SK-N-MC (cell line): ENCODE measurements at regions not wholly inside any gene's neighbourhood (a gene's known extent, or its start where the extent isn't known, plus 50 kb on each side); places are given as distances from the start of the nearest gene placed in this dataset.

ENCODE experiments used
- DNase-seq: peaks from one replicate; pipeline ENCODE4 v3.0.0-alpha.2; 2011; ENCODE audit warnings: low read depth, low spot score
- H3K27ac ChIP-seq: fragments of 200-600 bp; sonication (generic); 2 replicates; pipeline ENCODE4 v1.5.1; 2016; ENCODE audit warnings: mixed run types
- H3K36me3 ChIP-seq: fragments of 200-600 bp; sonication (generic); 2 replicates; pipeline ENCODE4 v1.6.1; 2017; ENCODE audit warnings: antibody characterized with exemption, low read length, mixed read lengths; ENCODE audit not compliant: insufficient read depth
- H3K4me3 ChIP-seq: fragments of 200-600 bp; sonication (generic); 2 replicates; pipeline ENCODE4 v1.5.1; 2016
- H3K9ac ChIP-seq: fragments of 200-600 bp; sonication (generic); 2 replicates; pipeline ENCODE4 v1.8.0; 2017; ENCODE audit warnings: mixed run types, mixed read lengths; ENCODE audit not compliant: insufficient read length
- H3K9me3 ChIP-seq: fragments of 200-600 bp; sonication (generic); 2 replicates; pipeline ENCODE4 v1.6.1; 2017; ENCODE audit warnings: low read depth, mild to moderate bottlenecking, antibody characterized with exemption, low read length, moderate library complexity, mixed read lengths
- EZH2 ChIP-seq: fragments of 200-600 bp; sonication (generic); IDR thresholded peaks from one replicate; pipeline ENCODE4 v1.6.1; 2017; ENCODE audit warnings: antibody characterized with exemption
- FOXP2 ChIP-seq: optimal IDR thresholded peaks from 2 replicates; pipeline ENCODE3; 2011; ENCODE audit warnings: mild to moderate bottlenecking, moderate library complexity; ENCODE audit not compliant: insufficient read depth; ENCODE audit errors: extremely low read length, control extremely low read depth
- POLR2AphosphoS5 ChIP-seq: IDR thresholded peaks from 2 replicates; pipeline ENCODE4 v1.6.1; 2012; ENCODE audit warnings: mild to moderate bottlenecking, low read depth, low read length, borderline replicate concordance

DNA sequence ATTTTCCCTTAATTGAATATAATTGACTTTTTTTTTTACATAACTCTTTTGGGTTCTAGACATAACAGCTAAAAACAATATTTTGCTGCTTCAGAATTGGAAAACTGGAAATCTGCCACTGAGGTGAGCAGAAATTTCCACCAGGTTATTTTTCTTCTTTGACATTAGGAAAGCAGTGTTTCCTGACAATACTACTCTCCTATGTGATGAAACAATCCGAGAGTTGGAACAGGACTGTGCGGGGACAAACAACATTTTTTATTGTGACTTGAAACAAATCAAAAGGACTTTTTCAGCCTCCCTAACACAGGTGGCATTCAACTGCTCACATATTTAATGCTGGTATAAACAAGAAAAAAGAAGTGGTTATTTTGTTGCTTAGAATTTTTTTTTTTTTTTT is 237.2 kb downstream of the RNF152 start:
- no peak for DNase-seq
- H3K4me3 ChIP-seq: no peak overlapping the region
- no peaks in the 10 kb centered on the region for H3K9me3 ChIP-seq
- no peaks in the 10 kb centered on the region for H3K36me3 ChIP-seq
- no peak overlapping the region for H3K9ac ChIP-seq
- no peak for TF ChIP-seq FOXP2
- TF ChIP-seq EZH2: no peak
- no peak for TF ChIP-seq POLR2AphosphoS5
- H3K27ac ChIP-seq: no peak overlapping the region

DNA sequence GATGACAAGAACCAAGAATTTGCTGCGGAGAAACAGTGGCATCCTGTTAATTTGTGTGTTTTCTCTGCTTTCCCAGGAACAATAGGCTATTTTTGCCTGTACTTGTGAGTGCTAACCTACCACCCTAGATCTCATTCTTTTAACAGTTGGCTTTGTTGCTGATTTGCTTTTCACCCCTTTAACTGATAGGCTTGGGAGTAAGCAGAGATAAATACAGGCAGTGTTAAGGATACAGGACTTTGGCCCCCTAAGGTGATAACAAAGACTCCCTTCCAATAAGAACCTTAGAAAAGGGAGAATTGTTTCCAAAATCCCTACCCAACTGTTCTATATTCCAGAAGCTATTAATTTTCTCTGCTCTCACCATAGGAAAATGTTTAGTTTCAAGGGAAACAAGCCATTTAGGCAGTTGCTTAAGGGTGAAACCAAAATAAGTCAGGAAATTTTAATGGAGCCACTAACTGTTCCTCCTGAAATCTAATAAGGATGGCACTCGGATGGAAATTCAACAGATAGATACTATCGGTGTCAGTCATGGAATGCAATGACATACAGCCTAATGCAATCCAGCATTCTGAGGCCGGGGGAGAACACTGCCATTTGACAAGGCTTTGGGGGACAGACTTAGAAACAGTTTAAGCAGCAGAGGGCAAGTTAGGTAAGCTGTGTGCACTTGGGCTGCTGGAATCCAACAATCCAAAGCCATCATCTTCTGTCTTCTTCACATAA is 238.8 kb downstream of the RNF152 start:
- no peaks in the 10 kb centered on the region for H3K9me3 ChIP-seq
- TF ChIP-seq FOXP2 (no peak), EZH2 (no peak), POLR2AphosphoS5 (no peak)
- H3K36me3 ChIP-seq: no peaks in the 10 kb centered on the region
- H3K4me3 ChIP-seq: no peak overlapping the region
- H3K27ac ChIP-seq: no peak overlapping the region
- DNase-seq: no peak
- H3K9ac ChIP-seq: no peak overlapping the region

DNA sequence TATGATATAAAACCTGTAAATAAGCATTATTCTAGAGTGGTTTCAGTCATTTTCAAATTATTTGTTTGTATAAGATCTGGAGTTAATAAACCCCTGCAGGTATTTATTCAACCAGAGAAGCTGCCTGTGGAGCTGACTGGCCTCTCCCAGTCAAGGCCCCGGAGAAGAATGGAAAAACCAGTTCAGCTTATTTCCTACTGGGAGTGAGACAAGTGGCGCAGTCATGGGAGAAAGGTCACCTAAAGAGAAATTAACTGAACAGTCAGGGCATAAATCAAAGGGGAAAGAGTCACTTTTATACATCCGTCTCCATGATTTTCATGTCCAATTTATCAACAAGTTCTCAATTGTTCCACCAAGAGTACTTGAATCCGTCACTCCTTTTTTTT is 240.9 kb downstream of the RNF152 start:
- H3K9ac ChIP-seq: no peak overlapping the region
- no peak for DNase-seq

GRCh38 chr18:61651145-61651879 is 241.5 kb downstream of the RNF152 start:
- Histone ChIP-seq H3K9me3 (no peaks in the 10 kb centered on the region), H3K36me3 (no peaks in the 10 kb centered on the region), H3K27ac (no peak overlapping the region), H3K9ac (no peak overlapping the region), H3K4me3 (no peak overlapping the region)
- no peak for DNase-seq
- no peak for TF ChIP-seq EZH2
- TF ChIP-seq POLR2AphosphoS5: no peak
- no peak for TF ChIP-seq FOXP2

More for the DNA sequence above, 240.9 kb downstream of the RNF152 start:
- H3K4me3 ChIP-seq: no peak overlapping the region
- no peak overlapping the region for H3K27ac ChIP-seq
- H3K9me3 ChIP-seq: no peaks in the 10 kb centered on the region
- no peak for TF ChIP-seq FOXP2
- no peaks in the 10 kb centered on the region for H3K36me3 ChIP-seq

DNA sequence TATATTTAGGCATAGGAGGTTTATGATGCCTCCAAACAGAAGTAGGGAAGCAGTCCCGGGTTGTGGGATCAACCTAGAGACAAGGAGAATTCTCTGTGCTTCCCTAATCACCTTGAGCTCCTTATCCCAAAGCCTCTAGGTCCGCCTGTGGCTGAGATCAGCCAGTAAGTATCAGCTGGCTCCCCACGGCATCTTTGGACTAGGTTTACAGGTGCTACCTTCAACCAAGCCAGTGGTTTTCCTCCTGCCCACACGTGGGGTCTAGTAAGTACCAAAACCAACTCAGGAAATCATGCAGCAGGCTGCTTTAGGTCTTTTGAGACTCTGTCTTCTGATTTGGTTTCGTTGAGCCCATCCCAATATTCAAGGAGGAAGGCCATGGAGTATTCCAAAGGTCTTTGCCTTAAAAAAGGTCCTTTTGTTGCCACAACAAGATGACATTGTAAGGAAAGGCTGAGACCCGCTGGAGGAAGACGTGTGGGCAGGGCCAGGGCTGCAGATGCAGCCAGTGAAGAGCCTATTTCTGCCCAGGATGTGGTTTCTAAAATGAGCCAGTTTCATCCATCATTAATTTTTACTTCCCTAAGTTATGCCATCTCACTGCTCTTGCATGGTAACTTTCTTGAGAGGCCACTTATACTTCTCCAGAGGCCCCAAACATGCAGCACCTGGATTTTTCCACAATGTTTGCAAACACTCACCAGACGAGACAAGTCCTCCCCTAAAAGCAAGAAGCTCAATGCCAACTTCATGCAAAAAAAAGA is 248.7 kb downstream of the RNF152 start:
- Histone ChIP-seq H3K27ac (no peak overlapping the region), H3K9ac (no peak overlapping the region), H3K4me3 (no peak overlapping the region), H3K36me3 (no peaks in the 10 kb centered on the region), H3K9me3 (no peaks in the 10 kb centered on the region)
- TF ChIP-seq POLR2AphosphoS5: no peak
- DNase-seq: no peak

GRCh38 chr18:61639886-61640285 is 252.9 kb downstream of the RNF152 start:
- Histone ChIP-seq H3K4me3 (no peak overlapping the region), H3K36me3 (no peaks in the 10 kb centered on the region), H3K27ac (no peak overlapping the region), H3K9me3 (no peaks in the 10 kb centered on the region), H3K9ac (no peak overlapping the region)
- TF ChIP-seq EZH2 (no peak), FOXP2 (no peak), POLR2AphosphoS5 (no peak)
- no peak for DNase-seq

DNA sequence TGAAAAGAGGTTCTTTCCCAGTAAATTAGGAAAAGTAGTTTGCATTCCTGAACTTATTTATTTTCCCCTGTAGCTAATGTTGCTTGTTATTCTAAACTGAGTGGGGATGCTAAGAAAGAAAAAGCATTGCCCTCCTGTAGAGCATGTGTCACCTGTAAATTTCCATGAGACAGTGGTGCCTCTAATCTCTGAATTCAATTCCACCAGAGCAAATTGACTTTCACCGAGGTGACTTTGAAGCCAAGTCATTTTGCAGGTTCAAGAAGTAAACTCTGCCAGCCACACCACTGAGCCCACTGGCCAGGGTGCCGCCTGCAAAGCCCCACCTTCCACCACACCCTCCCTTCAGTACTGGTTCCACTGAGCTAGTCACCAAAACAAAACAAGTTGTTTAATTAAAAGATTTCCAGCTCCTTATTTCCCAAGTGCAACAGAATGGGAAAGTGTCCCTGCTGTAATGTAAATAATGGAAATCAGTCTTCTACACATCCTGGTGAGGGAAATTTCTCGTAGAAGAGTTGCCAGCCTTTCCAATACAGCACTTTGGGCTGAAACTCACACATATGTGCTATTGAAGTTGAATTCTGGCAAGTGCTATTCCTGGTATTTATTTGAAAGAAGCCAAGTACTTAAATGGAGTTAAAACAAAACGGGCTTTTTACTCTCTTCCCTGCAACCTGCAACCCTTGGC is 254.8 kb downstream of the RNF152 start:
- TF ChIP-seq EZH2 (no peak), FOXP2 (no peak), POLR2AphosphoS5 (no peak)
- H3K9ac ChIP-seq: no peak overlapping the region
- no peak overlapping the region for H3K27ac ChIP-seq
- H3K9me3 ChIP-seq: no peaks in the 10 kb centered on the region
- H3K36me3 ChIP-seq: no peaks in the 10 kb centered on the region
- DNase-seq: no peak
- H3K4me3 ChIP-seq: no peak overlapping the region

DNA sequence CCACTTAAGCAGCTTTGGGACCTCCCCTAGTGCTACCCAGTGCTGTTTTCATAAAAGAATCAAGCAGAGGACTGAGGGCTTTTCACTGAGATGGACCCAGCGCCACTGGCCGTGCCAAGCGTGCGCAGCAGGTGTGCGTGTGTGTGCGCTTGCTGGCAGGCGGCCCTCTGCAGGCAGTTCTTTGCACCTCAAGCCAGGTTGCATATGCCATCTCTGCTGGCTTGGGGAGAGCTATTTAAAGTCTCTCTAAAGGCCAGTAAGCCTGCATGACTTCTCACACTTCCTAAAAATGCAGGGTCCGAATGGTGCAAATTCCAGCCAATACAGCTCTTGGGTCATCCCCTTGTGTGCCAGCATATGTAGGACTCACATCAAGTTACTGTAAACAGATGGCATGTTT is 255.5 kb downstream of the RNF152 start:
- Histone ChIP-seq H3K9me3 (no peaks in the 10 kb centered on the region), H3K36me3 (no peaks in the 10 kb centered on the region), H3K9ac (no peak overlapping the region), H3K27ac (no peak overlapping the region), H3K4me3 (no peak overlapping the region)
- no peak for DNase-seq
- TF ChIP-seq FOXP2 (no peak), EZH2 (no peak), POLR2AphosphoS5 (no peak)
